ENCODE measurements at regions not wholly inside any gene's neighbourhood (a gene's known extent, or its start where the extent isn't known, plus 50 kb on each side); places are given as distances from the start of the nearest gene placed in this dataset.

GRCh38 chr7:121486590-121486989 is 90.5 kb upstream of the FAM3C start:
- DNase-seq (ENCODE audit: low read depth in 1 of 2, low spot score in 1 of 2): no peak
- no peaks in the 10 kb centered on the region for H3K27me3 ChIP-seq (ENCODE audit: insufficient read depth, poor library complexity, severe bottlenecking)
- H3K4me3 ChIP-seq (replicated peaks; ENCODE audit: insufficient read depth, low read length): no peak overlapping the region
- H3K27ac ChIP-seq (replicated peaks): no peak overlapping the region
- TF ChIP-seq SPI1 (IDR thresholded peaks at IDR 0.05; ENCODE audit: borderline replicate concordance, low read depth) (no peak), GABPA (IDR thresholded peaks at IDR 0.05; ENCODE audit: low read depth) (no peak), POLR2AphosphoS5 (IDR thresholded peaks at IDR 0.05; ENCODE audit: low read depth) (no peak), REST (IDR thresholded peaks at IDR 0.05; ENCODE audit: insufficient replicate concordance, low read depth) (no peak), CTCF (IDR thresholded peaks at IDR 0.05; ENCODE audit: insufficient read depth, low read length) (no peak)

- H3K27me3 ChIP-seq (ENCODE audit: insufficient read depth, poor library complexity, severe bottlenecking): no peaks in the 10 kb centered on the region
- H3K4me3 ChIP-seq (replicated peaks; ENCODE audit: insufficient read depth, low read length): no peak overlapping the region
- no peak overlapping the region for H3K27ac ChIP-seq (replicated peaks)
- DNase-seq (ENCODE audit: low read depth in 1 of 2, low spot score in 1 of 2): no peak
- TF ChIP-seq SPI1 (IDR thresholded peaks at IDR 0.05; ENCODE audit: borderline replicate concordance, low read depth) (no peak), REST (IDR thresholded peaks at IDR 0.05; ENCODE audit: insufficient replicate concordance, low read depth) (no peak), CTCF (IDR thresholded peaks at IDR 0.05; ENCODE audit: insufficient read depth, low read length) (no peak), POLR2AphosphoS5 (IDR thresholded peaks at IDR 0.05; ENCODE audit: low read depth) (no peak), GABPA (IDR thresholded peaks at IDR 0.05; ENCODE audit: low read depth) (no peak)
Measured at GRCh38 chr7:121485467-121486243, 89.5 kb upstream of the FAM3C start.

GRCh38 chr7:121484089-121484763 is 88.1 kb upstream of the FAM3C start:
- DNase-seq (ENCODE audit: low read depth in 1 of 2, low spot score in 1 of 2): no peak
- no peak overlapping the region for H3K27ac ChIP-seq (replicated peaks)
- no peaks in the 10 kb centered on the region for H3K27me3 ChIP-seq (ENCODE audit: insufficient read depth, poor library complexity, severe bottlenecking)
- H3K4me3 ChIP-seq (replicated peaks; ENCODE audit: insufficient read depth, low read length): no peak overlapping the region
- TF ChIP-seq GABPA (IDR thresholded peaks at IDR 0.05; ENCODE audit: low read depth) (no peak), SPI1 (IDR thresholded peaks at IDR 0.05; ENCODE audit: borderline replicate concordance, low read depth) (no peak), POLR2AphosphoS5 (IDR thresholded peaks at IDR 0.05; ENCODE audit: low read depth) (no peak), REST (IDR thresholded peaks at IDR 0.05; ENCODE audit: insufficient replicate concordance, low read depth) (no peak), CTCF (IDR thresholded peaks at IDR 0.05; ENCODE audit: insufficient read depth, low read length) (no peak)
